HEK293T (cell line): ENCODE measurements at regions not wholly inside any gene's neighbourhood (a gene's known extent, or its start where the extent isn't known, plus 50 kb on each side); places are given as distances from the start of the nearest gene placed in this dataset.

Experiments used
- L3MBTL2 ChIP-seq: fragments of 450-650 bp; conservative IDR thresholded peaks from 2 replicates; pipeline ENCODE4 v1.6.1; 2016; ENCODE audit warnings: mild to moderate bottlenecking
- LEF1 ChIP-seq: fragments of 450-650 bp; IDR thresholded peaks from 2 replicates; pipeline ENCODE4 v1.6.1; 2017; ENCODE audit warnings: mild to moderate bottlenecking, borderline replicate concordance

GRCh38 chr10:100615241-100615640, 79.5 kb downstream of the HIF1AN start:
- no peak for TF ChIP-seq L3MBTL2
- no peak for TF ChIP-seq LEF1
